ENCODE measurements at regions not wholly inside any gene's neighbourhood (a gene's known extent, or its start where the extent isn't known, plus 50 kb on each side); places are given as distances from the start of the nearest gene placed in this dataset.
A peak's percentile ranks its signal among the peaks of the same experiment; 100 is the strongest.

DNA sequence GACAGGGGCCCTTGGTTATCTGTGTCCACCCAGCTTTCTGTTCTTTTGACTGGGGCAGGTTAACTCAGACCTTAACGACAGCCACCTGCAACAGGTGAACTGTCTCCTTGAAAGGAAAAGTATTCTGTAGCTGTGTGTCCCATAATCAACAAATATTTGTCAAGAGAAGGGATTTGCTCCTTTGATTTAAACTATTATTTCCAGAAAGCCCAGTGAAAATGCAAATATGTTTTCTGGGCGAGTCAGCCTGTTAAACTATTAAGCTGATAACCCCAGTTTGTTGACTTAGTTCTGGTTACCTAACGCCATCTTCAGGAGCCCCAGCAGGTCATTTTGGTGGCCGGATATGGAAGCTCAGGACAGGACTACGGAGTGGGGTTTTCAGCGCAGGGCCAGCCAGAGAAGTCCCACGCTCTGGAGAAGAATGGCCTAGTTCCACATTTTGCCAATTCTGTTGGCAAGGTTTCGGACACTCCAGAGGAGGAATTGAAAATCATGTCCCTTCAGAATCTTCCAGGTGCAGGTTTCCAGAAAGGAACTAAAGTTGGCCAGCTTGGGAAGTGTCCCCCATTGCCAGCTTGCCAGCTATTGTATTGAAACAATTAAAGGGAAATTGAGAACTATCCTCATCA is 54.5 kb downstream of the ADRA2A start:
- H3K9ac ChIP-seq (replicated peaks in 1 of 4; ENCODE audit: extremely low read depth in 1 of 4, low read depth in 3 of 4, low read length in 3 of 4), result no peak overlapping the region
- DNase-seq (ENCODE audit: low read depth in 1 of 2, low spot score in 2 of 2) (no peak), FAIRE-seq (no peak)
- peaks cover 2 to 19% (median 10%) of the 10 kb centered on the region in 4 experiments; a peak in 6 of 7 replicates for H3K4me1 ChIP-seq (replicated peaks in 1 of 4; ENCODE audit: control insufficient read depth in 3 of 4, insufficient read depth in 4 of 4, low read length in 3 of 4)
- H3K79me2 ChIP-seq (ENCODE audit: control insufficient read depth in 1 of 2, insufficient read depth in 2 of 2, low read length in 2 of 2), result no peaks in the 10 kb centered on the region
- 89% methylated on average over 8 of the region's 8 CpGs; no CpG with 5 or more reads in 1 of the 2 experiments for WGBS, 2 experiments (ENCODE audit: extremely low coverage in 1 of 2, insufficient coverage in 1 of 2, insufficient read length in 1 of 2, insufficient replicate concordance in 2 of 2, low coverage in 1 of 2, low lambda C conversion rate in 2 of 2, missing lambda C conversion rate in 1 of 2)
- H2AK5ac ChIP-seq (ENCODE audit: low read depth, low read length), result no peak overlapping the region
- no peak overlapping the region for H3K4me3 ChIP-seq (ENCODE audit: extremely low read depth in 1 of 4, insufficient read depth in 2 of 4, low read depth in 3 of 4, low read length in 4 of 4)
- H2BK20ac ChIP-seq (ENCODE audit: low read length), result no peak overlapping the region
- H4K5ac ChIP-seq (ENCODE audit: insufficient read length, low read depth, low read length), result no peak overlapping the region
- no peak overlapping the region for H2BK15ac ChIP-seq (ENCODE audit: low read length)
- no peak overlapping the region for H4K91ac ChIP-seq (replicated peaks; ENCODE audit: insufficient read length, low read length)
- H3K79me1 ChIP-seq (ENCODE audit: low read depth, low read length), result no peaks in the 10 kb centered on the region
- H2BK5ac ChIP-seq (ENCODE audit: low read depth, low read length), result no peak overlapping the region
- H2BK12ac ChIP-seq (ENCODE audit: low read depth, low read length), result no peak overlapping the region
- no peaks in the 10 kb centered on the region for H3K36me3 ChIP-seq (ENCODE audit: control insufficient read depth in 2 of 4, insufficient read depth in 4 of 4, low read length in 3 of 4)
- H2AFZ ChIP-seq (ENCODE audit: low read length), result no peak overlapping the region
- H3K27me3 ChIP-seq (replicated peaks in 1 of 4; ENCODE audit: control insufficient read depth in 3 of 4, extremely low read depth in 1 of 4, insufficient read depth in 3 of 4, low read length in 3 of 4), result no peaks in the 10 kb centered on the region
- H3K27ac ChIP-seq (ENCODE audit: low read depth, low read length), result no peak overlapping the region
- 0 out of 2 replicates have a peak overlapping the region, but pooled peaks have one; percentile 5 for H3K18ac ChIP-seq (ENCODE audit: extremely low read depth, low read length)
- H3K4me2 ChIP-seq (ENCODE audit: insufficient read depth in 1 of 2, low read depth in 2 of 2, low read length in 2 of 2), result no peak overlapping the region
- no peak overlapping the region for H3K4ac ChIP-seq (replicated peaks; ENCODE audit: insufficient read length, low read depth, low read length)
- no peak overlapping the region for H2BK120ac ChIP-seq (replicated peaks; ENCODE audit: low read depth, low read length)
- H4K20me1 ChIP-seq (replicated peaks in 1 of 2; ENCODE audit: control insufficient read depth in 1 of 2, insufficient read depth in 2 of 2, low read length in 2 of 2), result no peaks in the 10 kb centered on the region
- ChIA-PET CTCF (ENCODE audit: partially characterized antibody) (interaction anchor here (1.0 to 4.0 kb wide), 6 partner anchors 12 to 80 kb away, joined by 3 to 15 read pairs (median 6); partner anchors contain the start of gene ADRA2A), POLR2A (ENCODE audit: partially characterized antibody) (no interaction called here)
- no peak overlapping the region for H3K23ac ChIP-seq (ENCODE audit: insufficient read length)
- H3K56ac ChIP-seq (replicated peaks; ENCODE audit: insufficient read length, low read depth, low read length), result no peak overlapping the region
- no peak overlapping the region for H3K14ac ChIP-seq (ENCODE audit: insufficient read length)
- no peaks in the 10 kb centered on the region for H3K9me3 ChIP-seq (ENCODE audit: insufficient read depth in 2 of 2, low read depth in 1 of 2, low read length in 1 of 2)
- H3K23me2 ChIP-seq (ENCODE audit: low read depth, low read length), result no peaks in the 10 kb centered on the region
- H4K8ac ChIP-seq (ENCODE audit: extremely low read depth, insufficient read depth, low read length), result no peak overlapping the region
- no peak for TF ChIP-seq SIRT6 (IDR thresholded peaks at IDR 0.05; ENCODE audit: low read length)
- TF ChIP-seq TEAD4 (IDR thresholded peaks at IDR 0.05; ENCODE audit: low read depth, low read length), result no peak
- TF ChIP-seq HDAC2 (IDR thresholded peaks at IDR 0.05; ENCODE audit: borderline replicate concordance in 1 of 2, low read depth in 2 of 2, low read length in 2 of 2), result no peak
- no peak for TF ChIP-seq HDAC6 (IDR thresholded peaks at IDR 0.05; ENCODE audit: low read depth, low read length)
- TF ChIP-seq, protein P1, sequence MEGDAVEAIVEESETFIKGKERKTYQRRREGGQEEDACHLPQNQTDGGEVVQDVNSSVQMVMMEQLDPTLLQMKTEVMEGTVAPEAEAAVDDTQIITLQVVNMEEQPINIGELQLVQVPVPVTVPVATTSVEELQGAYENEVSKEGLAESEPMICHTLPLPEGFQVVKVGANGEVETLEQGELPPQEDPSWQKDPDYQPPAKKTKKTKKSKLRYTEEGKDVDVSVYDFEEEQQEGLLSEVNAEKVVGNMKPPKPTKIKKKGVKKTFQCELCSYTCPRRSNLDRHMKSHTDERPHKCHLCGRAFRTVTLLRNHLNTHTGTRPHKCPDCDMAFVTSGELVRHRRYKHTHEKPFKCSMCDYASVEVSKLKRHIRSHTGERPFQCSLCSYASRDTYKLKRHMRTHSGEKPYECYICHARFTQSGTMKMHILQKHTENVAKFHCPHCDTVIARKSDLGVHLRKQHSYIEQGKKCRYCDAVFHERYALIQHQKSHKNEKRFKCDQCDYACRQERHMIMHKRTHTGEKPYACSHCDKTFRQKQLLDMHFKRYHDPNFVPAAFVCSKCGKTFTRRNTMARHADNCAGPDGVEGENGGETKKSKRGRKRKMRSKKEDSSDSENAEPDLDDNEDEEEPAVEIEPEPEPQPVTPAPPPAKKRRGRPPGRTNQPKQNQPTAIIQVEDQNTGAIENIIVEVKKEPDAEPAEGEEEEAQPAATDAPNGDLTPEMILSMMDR (IDR thresholded peaks at IDR 0.05; ENCODE audit: control extremely low read depth in 1 of 3, insufficient read depth in 1 of 3, low read depth in 1 of 3, low read length in 3 of 3), result no peak
- TF ChIP-seq CREB1 (IDR thresholded peaks at IDR 0.05), result no peak
- TF ChIP-seq YY1 (IDR thresholded peaks at IDR 0.05; ENCODE audit: low read depth, low read length), result no peak
- no peak for TF ChIP-seq SP2 (IDR thresholded peaks at IDR 0.05; ENCODE audit: low read length)
- TF ChIP-seq KDM5A (IDR thresholded peaks at IDR 0.05; ENCODE audit: low read length), result no peak
- no peak for TF ChIP-seq SP4 (IDR thresholded peaks at IDR 0.05; ENCODE audit: low read length)

All from H1 (cell line).